ENCODE measurements at regions not wholly inside any gene's neighbourhood (a gene's known extent, or its start where the extent isn't known, plus 50 kb on each side); places are given as distances from the start of the nearest gene placed in this dataset.
"Not testable (repeated sequence)": the region's sequence is repeated elsewhere in the genome, so short reads cannot be mapped to it uniquely, and the experiment has no call there.

GRCh38 chr12:60710246-60710645 lies 1114.4 kb downstream of the SLC16A7 start:
- DNase-seq = no peak
- H3K27me3 Mint-ChIP-seq (ENCODE audit: low read depth) = no peaks in the 10 kb centered on the region
- CTCF ChIA-PET = no interaction called here

GRCh38 chr12:60714141-60714900 lies 1118.5 kb downstream of the SLC16A7 start:
- H3K27me3 Mint-ChIP-seq (ENCODE audit: low read depth) = no peaks in the 10 kb centered on the region
- H3K4me1 Mint-ChIP-seq (ENCODE audit: low read depth) = no peaks in the 10 kb centered on the region
- peaks cover 5% of the 10 kb centered on the region for H3K9me3 Mint-ChIP-seq
- intact Hi-C loops (cut with micrococcal nuclease) = no loop called here
- no peak overlapping the region for H3K27ac Mint-ChIP-seq
- no peak for DNase-seq
- H3K4me3 Mint-ChIP-seq = no peak overlapping the region
- H3K36me3 Mint-ChIP-seq (ENCODE audit: low read depth) = no peaks in the 10 kb centered on the region
- CTCF ChIA-PET = no interaction called here

More at GRCh38 chr12:60710246-60710645, 1114.4 kb downstream of the SLC16A7 start:
- H3K9me3 Mint-ChIP-seq = peaks cover 7% of the 10 kb centered on the region
- no peak overlapping the region for H3K4me3 Mint-ChIP-seq
- intact Hi-C loops (cut with micrococcal nuclease) = no loop called here
- H3K36me3 Mint-ChIP-seq (ENCODE audit: low read depth) = no peaks in the 10 kb centered on the region
- no peak overlapping the region for H3K27ac Mint-ChIP-seq
- no peaks in the 10 kb centered on the region for H3K4me1 Mint-ChIP-seq (ENCODE audit: low read depth)

DNA sequence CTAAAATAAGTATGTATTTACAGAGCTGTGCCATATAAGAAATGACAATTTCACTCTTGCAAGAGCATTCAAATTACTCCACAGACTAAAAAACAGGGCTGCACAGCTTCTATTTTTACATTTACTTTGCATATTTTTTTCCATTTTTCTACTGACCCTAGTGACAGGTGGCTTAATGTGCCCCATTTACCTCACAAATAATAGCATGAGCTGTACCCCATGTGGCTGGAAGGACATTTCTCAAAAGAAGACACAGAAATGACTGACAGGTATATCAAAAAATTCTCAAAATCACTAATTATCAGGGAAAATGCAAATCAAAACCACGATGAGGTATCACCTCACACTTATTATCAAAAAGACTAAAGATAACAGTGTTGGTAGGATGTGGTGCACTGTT lies 1128.6 kb downstream of the SLC16A7 start:
- DNase-seq = no peak
- CTCF ChIA-PET = no interaction called here
- Mint-ChIP-seq H3K27ac (no peak overlapping the region), H3K4me3 (no peak overlapping the region), H3K27me3 (ENCODE audit: low read depth) (no peaks in the 10 kb centered on the region), H3K9me3 (peaks cover 4% of the 10 kb centered on the region), H3K4me1 (ENCODE audit: low read depth) (no peaks in the 10 kb centered on the region), H3K36me3 (ENCODE audit: low read depth) (no peaks in the 10 kb centered on the region)
- intact Hi-C loops (cut with micrococcal nuclease) = no loop called here

DNA sequence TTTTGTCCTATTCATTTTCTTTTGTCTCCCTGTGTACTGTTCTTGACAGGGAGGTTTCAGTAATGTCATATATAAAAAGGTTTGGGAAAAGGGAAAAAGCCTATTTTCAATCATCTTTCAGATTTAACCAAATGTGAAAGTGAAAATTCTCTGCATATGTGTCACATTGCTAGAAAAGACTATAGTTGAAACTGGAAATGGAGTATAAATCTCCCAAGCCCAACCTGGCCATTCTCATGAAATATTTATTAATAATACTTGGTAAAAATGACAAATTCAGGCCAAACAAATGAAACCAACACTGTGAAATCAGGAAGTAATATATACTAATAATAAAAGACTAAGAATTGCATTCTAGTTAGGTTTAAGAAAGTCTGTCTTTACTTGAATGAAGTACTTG lies 1129.2 kb downstream of the SLC16A7 start:
- no peak for DNase-seq
- intact Hi-C loops (cut with micrococcal nuclease) = no loop called here
- CTCF ChIA-PET = no interaction called here
- H3K9me3 Mint-ChIP-seq = peaks cover 4% of the 10 kb centered on the region
- no peaks in the 10 kb centered on the region for H3K4me1 Mint-ChIP-seq (ENCODE audit: low read depth)
- H3K4me3 Mint-ChIP-seq = no peak overlapping the region
- H3K36me3 Mint-ChIP-seq (ENCODE audit: low read depth) = no peaks in the 10 kb centered on the region
- no peaks in the 10 kb centered on the region for H3K27me3 Mint-ChIP-seq (ENCODE audit: low read depth)
- H3K27ac Mint-ChIP-seq = no peak overlapping the region

GRCh38 chr12:60752589-60752988 lies 1156.8 kb downstream of the SLC16A7 start:
- no peak for DNase-seq
- H3K36me3 Mint-ChIP-seq (ENCODE audit: low read depth) = no peaks in the 10 kb centered on the region
- H3K4me3 Mint-ChIP-seq = no peak overlapping the region
- H3K27me3 Mint-ChIP-seq (ENCODE audit: low read depth) = no peaks in the 10 kb centered on the region
- peaks cover 5% of the 10 kb centered on the region for H3K9me3 Mint-ChIP-seq
- CTCF ChIA-PET = no interaction called here
- intact Hi-C loops (cut with micrococcal nuclease) = no loop called here
- H3K27ac Mint-ChIP-seq = no peak overlapping the region
- no peaks in the 10 kb centered on the region for H3K4me1 Mint-ChIP-seq (ENCODE audit: low read depth)

DNA sequence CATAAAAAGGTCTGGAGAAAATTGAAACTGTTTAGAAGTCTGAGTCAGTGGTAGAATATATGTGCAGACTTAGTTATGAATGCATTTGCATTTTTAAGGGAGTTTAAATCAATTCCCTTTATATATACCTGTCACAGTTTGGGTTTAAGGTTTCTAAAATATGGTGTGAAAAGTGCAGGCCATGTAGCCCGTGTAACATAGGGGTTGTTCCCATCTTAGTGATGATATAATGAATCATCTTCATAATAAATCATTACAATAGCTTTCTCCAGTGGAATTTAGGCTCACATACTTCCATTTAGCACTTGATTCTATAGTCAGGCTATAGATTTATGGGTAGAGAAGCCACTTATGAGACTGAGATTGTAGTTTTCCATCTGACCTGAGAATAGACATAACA lies 1162.4 kb downstream of the SLC16A7 start:
- Mint-ChIP-seq H3K27ac (no peak overlapping the region), H3K9me3 (peaks cover 5% of the 10 kb centered on the region), H3K4me1 (ENCODE audit: low read depth) (no peaks in the 10 kb centered on the region), H3K27me3 (ENCODE audit: low read depth) (no peaks in the 10 kb centered on the region), H3K4me3 (no peak overlapping the region), H3K36me3 (ENCODE audit: low read depth) (no peaks in the 10 kb centered on the region)
- intact Hi-C loops (cut with micrococcal nuclease) = no loop called here
- CTCF ChIA-PET = interaction anchor here (0.7 kb wide), 1 partner anchor 196 kb away, joined by 3 read pairs; no protein-coding TSS in a partner anchor
- no peak for DNase-seq

DNA sequence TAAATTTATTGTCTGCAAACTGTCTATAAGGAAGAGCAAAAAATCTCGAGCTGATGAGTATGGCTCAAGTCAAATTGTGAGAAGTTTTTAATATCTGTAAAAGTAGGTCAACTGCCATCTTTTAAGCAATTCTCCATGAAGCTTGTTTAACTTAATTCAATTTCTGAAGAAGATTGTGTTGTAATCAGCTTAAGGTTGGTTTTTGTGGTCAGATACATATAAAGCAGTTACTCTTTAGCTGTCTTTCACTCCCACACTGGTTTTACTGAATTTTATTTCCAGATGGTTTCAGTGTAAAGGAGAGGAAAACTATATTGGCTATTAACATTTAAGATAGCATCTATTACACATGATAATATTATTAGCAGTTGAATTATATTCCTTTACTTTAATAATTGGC lies 1165.1 kb downstream of the SLC16A7 start:
- no peak overlapping the region for H3K27ac Mint-ChIP-seq
- no peaks in the 10 kb centered on the region for H3K36me3 Mint-ChIP-seq (ENCODE audit: low read depth)
- no peak overlapping the region for H3K4me3 Mint-ChIP-seq
- no peaks in the 10 kb centered on the region for H3K27me3 Mint-ChIP-seq (ENCODE audit: low read depth)
- H3K4me1 Mint-ChIP-seq (ENCODE audit: low read depth) = no peaks in the 10 kb centered on the region
- no peak for DNase-seq
- intact Hi-C loops (cut with micrococcal nuclease) = no loop called here
- CTCF ChIA-PET = no interaction called here
- H3K9me3 Mint-ChIP-seq = peaks cover 8% of the 10 kb centered on the region

DNA sequence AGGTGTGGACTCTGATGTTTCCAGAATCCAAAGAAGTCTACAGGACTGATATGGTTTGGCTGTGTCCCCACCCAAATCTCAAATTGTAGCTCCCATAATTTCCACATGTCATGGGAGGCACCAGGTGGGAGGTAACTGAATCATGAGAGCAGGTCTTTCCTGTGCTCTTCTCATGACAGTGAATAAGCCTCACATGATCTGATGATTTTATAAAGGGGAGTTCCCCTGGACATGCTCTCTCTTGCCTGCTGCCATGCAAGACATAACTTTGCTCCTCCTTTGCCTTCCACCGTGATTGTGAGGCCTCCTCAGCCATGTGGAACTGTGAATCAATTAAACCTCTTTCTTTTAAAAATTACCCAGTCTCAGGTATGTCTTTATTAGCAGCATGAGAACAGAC lies 1205.3 kb downstream of the SLC16A7 start:
- H3K27me3 Mint-ChIP-seq (ENCODE audit: low read depth); DNase-seq: not testable (repeated sequence)

DNA sequence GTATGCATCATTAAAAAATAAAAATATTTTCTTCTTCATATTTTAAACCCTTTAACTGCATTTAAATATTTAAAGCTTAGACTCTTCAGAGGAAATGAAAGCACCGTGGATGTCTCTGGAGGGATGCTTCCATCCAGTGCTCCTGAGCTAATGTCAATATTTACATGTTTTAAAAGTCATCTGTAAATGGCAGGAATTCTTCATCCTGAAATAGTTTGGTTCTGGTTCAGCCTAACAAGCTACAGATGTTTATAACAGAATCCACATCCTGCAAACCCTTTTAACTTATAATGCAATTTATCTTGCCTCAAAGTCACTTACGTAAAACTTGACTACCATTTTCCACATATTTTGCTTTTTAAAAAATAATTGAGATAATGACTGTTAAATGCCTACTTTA lies 1207.3 kb downstream of the SLC16A7 start:
- Mint-ChIP-seq H3K36me3 (ENCODE audit: low read depth) (no peaks in the 10 kb centered on the region), H3K27me3 (ENCODE audit: low read depth) (no peaks in the 10 kb centered on the region), H3K4me1 (ENCODE audit: low read depth) (no peaks in the 10 kb centered on the region), H3K4me3 (no peak overlapping the region), H3K27ac (no peak overlapping the region), H3K9me3 (peaks cover 6% of the 10 kb centered on the region)
- DNase-seq = no peak
- CTCF ChIA-PET = no interaction called here
- intact Hi-C loops (cut with micrococcal nuclease) = no loop called here

More for the DNA sequence above, 1205.3 kb downstream of the SLC16A7 start:
- H3K9me3 Mint-ChIP-seq; CTCF ChIA-PET; H3K4me1 Mint-ChIP-seq (ENCODE audit: low read depth); H3K4me3 Mint-ChIP-seq; intact Hi-C loops (cut with micrococcal nuclease); H3K27ac Mint-ChIP-seq; H3K36me3 Mint-ChIP-seq (ENCODE audit: low read depth): not testable (repeated sequence)

DNA sequence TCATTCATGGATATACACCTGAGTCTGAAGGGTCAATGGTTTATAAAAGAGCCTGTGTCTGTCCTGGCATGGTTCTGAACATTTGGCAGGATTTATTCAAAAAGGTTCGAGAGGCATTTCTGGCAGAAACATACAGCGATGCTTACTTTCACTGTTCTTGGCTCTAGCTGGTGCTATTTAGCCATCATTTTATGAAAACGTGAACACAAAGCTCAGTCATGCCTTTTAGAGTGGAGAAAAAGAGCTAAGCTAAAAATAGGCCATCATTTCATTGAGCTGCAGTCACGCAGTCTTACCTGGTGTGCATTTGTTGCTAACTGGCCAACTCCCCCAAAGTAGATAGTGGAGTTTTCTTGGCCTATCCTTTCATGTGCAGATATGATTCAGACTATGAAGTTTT lies 1209.5 kb downstream of the SLC16A7 start:
- Mint-ChIP-seq H3K4me1 (ENCODE audit: low read depth) (no peaks in the 10 kb centered on the region), H3K36me3 (ENCODE audit: low read depth) (no peaks in the 10 kb centered on the region), H3K27me3 (ENCODE audit: low read depth) (no peaks in the 10 kb centered on the region), H3K4me3 (no peak overlapping the region), H3K27ac (no peak overlapping the region), H3K9me3 (peaks cover 3% of the 10 kb centered on the region)
- CTCF ChIA-PET = no interaction called here
- intact Hi-C loops (cut with micrococcal nuclease) = no loop called here
- DNase-seq = no peak

- H3K27ac Mint-ChIP-seq = no peak overlapping the region
- H3K4me1 Mint-ChIP-seq (ENCODE audit: low read depth) = no peaks in the 10 kb centered on the region
- CTCF ChIA-PET = no interaction called here
- intact Hi-C loops (cut with micrococcal nuclease) = no loop called here
- H3K36me3 Mint-ChIP-seq (ENCODE audit: low read depth) = no peaks in the 10 kb centered on the region
- H3K27me3 Mint-ChIP-seq (ENCODE audit: low read depth) = no peaks in the 10 kb centered on the region
- no peak for DNase-seq
- H3K9me3 Mint-ChIP-seq = no peaks in the 10 kb centered on the region
- no peak overlapping the region for H3K4me3 Mint-ChIP-seq
These were observed 1224.0 kb downstream of the SLC16A7 start for GRCh38 chr12:60819794-60820193.

DNA sequence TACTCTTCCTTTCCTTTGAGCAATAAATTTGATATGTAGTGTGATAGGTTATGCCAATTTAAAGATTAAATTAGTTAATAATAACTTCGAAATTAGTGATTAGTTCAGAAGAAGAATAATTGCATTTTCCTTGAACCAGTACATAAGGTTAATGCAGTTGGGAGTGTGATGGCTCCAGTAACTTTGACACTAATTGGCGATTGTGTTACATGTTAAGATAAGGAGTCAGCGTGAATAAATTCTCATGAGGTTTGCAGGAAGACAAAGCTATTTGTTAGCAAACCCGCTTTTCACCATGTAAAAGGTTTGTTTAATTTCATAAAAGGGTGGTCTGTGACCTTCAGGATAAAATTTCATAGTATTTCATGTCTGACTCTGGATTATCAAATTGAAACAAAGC lies 1226.8 kb downstream of the SLC16A7 start:
- intact Hi-C loops (cut with micrococcal nuclease) = no loop called here
- H3K9me3 Mint-ChIP-seq = no peaks in the 10 kb centered on the region
- H3K27me3 Mint-ChIP-seq (ENCODE audit: low read depth) = no peaks in the 10 kb centered on the region
- H3K4me1 Mint-ChIP-seq (ENCODE audit: low read depth) = no peaks in the 10 kb centered on the region
- H3K4me3 Mint-ChIP-seq = no peak overlapping the region
- no peaks in the 10 kb centered on the region for H3K36me3 Mint-ChIP-seq (ENCODE audit: low read depth)
- DNase-seq = no peak
- CTCF ChIA-PET = no interaction called here
- H3K27ac Mint-ChIP-seq = no peak overlapping the region

DNA sequence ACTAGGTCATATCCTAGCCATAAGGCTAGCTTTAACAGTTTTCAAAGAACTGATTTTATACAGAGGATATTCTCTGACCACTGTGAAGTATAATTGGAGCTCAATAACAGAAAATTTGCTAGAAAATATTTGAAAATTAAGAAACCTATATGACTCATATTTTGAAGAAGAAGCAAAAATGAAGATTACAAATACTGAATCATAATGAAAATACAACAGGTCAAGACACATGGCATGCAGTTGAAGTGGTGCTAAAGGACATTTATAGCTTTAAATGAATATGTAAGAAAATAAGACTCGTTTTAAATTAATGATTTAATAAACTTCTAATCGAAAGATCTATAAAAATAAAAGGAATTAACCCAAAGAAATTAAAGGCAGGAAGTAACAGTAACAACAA lies 1234.6 kb downstream of the SLC16A7 start:
- peaks cover 4% of the 10 kb centered on the region for H3K9me3 Mint-ChIP-seq
- H3K27ac Mint-ChIP-seq = no peak overlapping the region
- H3K4me1 Mint-ChIP-seq (ENCODE audit: low read depth) = no peaks in the 10 kb centered on the region
- H3K4me3 Mint-ChIP-seq = no peak overlapping the region
- intact Hi-C loops (cut with micrococcal nuclease) = no loop called here
- H3K36me3 Mint-ChIP-seq (ENCODE audit: low read depth) = no peaks in the 10 kb centered on the region
- no peak for DNase-seq
- no peaks in the 10 kb centered on the region for H3K27me3 Mint-ChIP-seq (ENCODE audit: low read depth)
- CTCF ChIA-PET = no interaction called here
